ENCODE measurements at regions not wholly inside any gene's neighbourhood (a gene's known extent, or its start where the extent isn't known, plus 50 kb on each side); places are given as distances from the start of the nearest gene placed in this dataset.

DNA sequence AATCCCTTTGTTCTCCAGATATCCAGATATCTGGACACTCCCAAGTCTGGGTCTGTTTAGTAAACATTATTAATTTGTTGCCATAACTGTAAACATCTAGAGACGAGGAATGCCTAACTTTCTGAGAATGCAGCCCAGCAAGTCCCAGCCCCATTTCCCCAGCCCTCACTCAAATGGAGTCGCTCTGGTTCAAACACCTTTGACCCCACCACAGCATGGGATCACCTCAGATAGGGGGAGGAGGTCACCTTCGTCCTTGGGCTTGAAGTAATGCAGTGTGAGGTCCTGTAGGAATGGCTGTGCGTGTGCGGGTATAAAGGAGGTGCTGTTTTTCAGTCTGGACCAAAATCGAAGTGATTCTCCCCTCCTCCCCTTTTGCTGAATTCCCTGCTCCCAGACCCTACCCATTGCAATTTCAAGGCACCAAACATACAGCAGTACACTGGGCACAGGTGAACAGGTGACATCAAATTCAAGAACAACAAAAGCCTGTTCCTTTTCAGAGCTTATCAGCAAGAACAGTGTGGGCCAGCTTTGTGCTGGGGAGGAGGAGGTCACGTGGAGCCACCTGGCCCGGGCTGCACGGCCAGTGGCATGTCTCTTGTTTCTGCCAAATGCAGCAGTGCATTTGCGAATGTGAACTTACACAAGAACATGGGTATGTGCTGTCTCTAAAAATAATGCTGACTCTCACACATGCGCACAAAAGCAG lies 57.5 kb upstream of the TRPM1 start:
- Histone ChIP-seq H4K91ac (replicated peaks; ENCODE audit: insufficient read length, low read length) (peak overlapping the region; percentile 17), H4K20me1 (replicated peaks in 1 of 2; ENCODE audit: control insufficient read depth in 1 of 2, insufficient read depth in 2 of 2, low read length in 2 of 2) (no peaks in the 10 kb centered on the region)

More for the DNA sequence above, 57.5 kb upstream of the TRPM1 start:
- H3K9ac ChIP-seq (replicated peaks in 1 of 4; ENCODE audit: extremely low read depth in 1 of 4, low read depth in 3 of 4, low read length in 3 of 4): no peak overlapping the region
- peaks cover 0 to 14% (median 9%) of the 10 kb centered on the region in 4 experiments; a peak in 6 of 7 replicates for H3K4me1 ChIP-seq (replicated peaks in 1 of 4; ENCODE audit: control insufficient read depth in 3 of 4, insufficient read depth in 4 of 4, low read length in 3 of 4)
- H3K36me3 ChIP-seq (ENCODE audit: control insufficient read depth in 2 of 4, insufficient read depth in 4 of 4, low read length in 3 of 4): no peaks in the 10 kb centered on the region
- peak overlapping the region; percentile 30; the same call in 1 of the 2 replicates for H2BK5ac ChIP-seq (ENCODE audit: low read depth, low read length)
- ChIA-PET POLR2A (ENCODE audit: partially characterized antibody) (no interaction called here), CTCF (ENCODE audit: partially characterized antibody) (interaction anchor here (0.6 to 1.8 kb wide), 5 partner anchors 14 to 268 kb away, joined by 3 to 6 read pairs (median 3); no protein-coding TSS in a partner anchor)
- H3K4ac ChIP-seq (replicated peaks; ENCODE audit: insufficient read length, low read depth, low read length): peak overlapping the region; percentile 81
- peak overlapping the region; percentile 87; the same call in 1 of the 2 replicates for H2AFZ ChIP-seq (ENCODE audit: low read length)
- H4K8ac ChIP-seq (ENCODE audit: extremely low read depth, insufficient read depth, low read length): no peak overlapping the region
- no peak overlapping the region for H3K14ac ChIP-seq (ENCODE audit: insufficient read length)
- no peak overlapping the region for H3K23ac ChIP-seq (ENCODE audit: insufficient read length)
- H3K56ac ChIP-seq (replicated peaks; ENCODE audit: insufficient read length, low read depth, low read length): no peak overlapping the region
- no peaks in the 10 kb centered on the region for H3K27me3 ChIP-seq (replicated peaks in 1 of 4; ENCODE audit: control insufficient read depth in 3 of 4, extremely low read depth in 1 of 4, insufficient read depth in 3 of 4, low read length in 3 of 4)
- H3K18ac ChIP-seq (ENCODE audit: extremely low read depth, low read length): no peak overlapping the region
- H2AK5ac ChIP-seq (ENCODE audit: low read depth, low read length): no peak overlapping the region
- H3K4me2 ChIP-seq (ENCODE audit: insufficient read depth in 1 of 2, low read depth in 2 of 2, low read length in 2 of 2): peak overlapping the region in 1 of 2 experiments; percentile 24; a peak in 1 of 4 replicates
- H2BK12ac ChIP-seq (ENCODE audit: low read depth, low read length): peak overlapping the region; percentile 62; the same call in 1 of the 2 replicates
- H3K23me2 ChIP-seq (ENCODE audit: low read depth, low read length): no peaks in the 10 kb centered on the region
- H3K79me2 ChIP-seq (ENCODE audit: control insufficient read depth in 1 of 2, insufficient read depth in 2 of 2, low read length in 2 of 2): no peaks in the 10 kb centered on the region
- 75% methylated on average over 11 of the region's 11 CpGs; no CpG with 5 or more reads in 1 of the 2 experiments for WGBS, 2 experiments (ENCODE audit: extremely low coverage in 1 of 2, insufficient coverage in 1 of 2, insufficient read length in 1 of 2, insufficient replicate concordance in 2 of 2, low coverage in 1 of 2, low lambda C conversion rate in 2 of 2, missing lambda C conversion rate in 1 of 2)
- FAIRE-seq (no peak), DNase-seq (ENCODE audit: low read depth in 1 of 2, low spot score in 2 of 2) (no peak)
- no peak overlapping the region for H2BK20ac ChIP-seq (ENCODE audit: low read length)
- 0 out of 2 replicates have a peak overlapping the region, but pooled peaks have one; percentile 2 for H2BK15ac ChIP-seq (ENCODE audit: low read length)
- peak overlapping the region; percentile 43 for H2BK120ac ChIP-seq (replicated peaks; ENCODE audit: low read depth, low read length)
- H3K4me3 ChIP-seq (ENCODE audit: extremely low read depth in 1 of 4, insufficient read depth in 2 of 4, low read depth in 3 of 4, low read length in 4 of 4): no peak overlapping the region
- no peak overlapping the region for H4K5ac ChIP-seq (ENCODE audit: insufficient read length, low read depth, low read length)
- H3K9me3 ChIP-seq (ENCODE audit: insufficient read depth in 2 of 2, low read depth in 1 of 2, low read length in 1 of 2): no peaks in the 10 kb centered on the region
- H3K79me1 ChIP-seq (ENCODE audit: low read depth, low read length): no peaks in the 10 kb centered on the region
- TF ChIP-seq TAF1 (IDR thresholded peaks at IDR 0.05; ENCODE audit: low read depth, low read length): no peak
- no peak for TF ChIP-seq EZH2 (IDR thresholded peaks at IDR 0.05; ENCODE audit: low read depth, low read length, severe bottlenecking)
- TF ChIP-seq HDAC2 (IDR thresholded peaks at IDR 0.05; ENCODE audit: borderline replicate concordance in 1 of 2, low read depth in 2 of 2, low read length in 2 of 2): no peak
- no peak for TF ChIP-seq SUZ12 (IDR thresholded peaks at IDR 0.05; ENCODE audit: low read length)
- TF ChIP-seq, protein P1, sequence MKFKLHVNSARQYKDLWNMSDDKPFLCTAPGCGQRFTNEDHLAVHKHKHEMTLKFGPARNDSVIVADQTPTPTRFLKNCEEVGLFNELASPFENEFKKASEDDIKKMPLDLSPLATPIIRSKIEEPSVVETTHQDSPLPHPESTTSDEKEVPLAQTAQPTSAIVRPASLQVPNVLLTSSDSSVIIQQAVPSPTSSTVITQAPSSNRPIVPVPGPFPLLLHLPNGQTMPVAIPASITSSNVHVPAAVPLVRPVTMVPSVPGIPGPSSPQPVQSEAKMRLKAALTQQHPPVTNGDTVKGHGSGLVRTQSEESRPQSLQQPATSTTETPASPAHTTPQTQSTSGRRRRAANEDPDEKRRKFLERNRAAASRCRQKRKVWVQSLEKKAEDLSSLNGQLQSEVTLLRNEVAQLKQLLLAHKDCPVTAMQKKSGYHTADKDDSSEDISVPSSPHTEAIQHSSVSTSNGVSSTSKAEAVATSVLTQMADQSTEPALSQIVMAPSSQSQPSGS (IDR thresholded peaks at IDR 0.05; ENCODE audit: low read length): no peak
- no peak for TF ChIP-seq SIX5 (IDR thresholded peaks at IDR 0.05; ENCODE audit: low read depth, low read length)
- TF ChIP-seq RXRA (IDR thresholded peaks at IDR 0.05; ENCODE audit: insufficient read depth, low read depth, low read length): no peak
- TF ChIP-seq KDM1A (IDR thresholded peaks at IDR 0.05; ENCODE audit: borderline replicate concordance, low read length): no peak
- no peak for TF ChIP-seq ASH2L (IDR thresholded peaks at IDR 0.05; ENCODE audit: low read length)
- no peak for TF ChIP-seq EP300 (IDR thresholded peaks at IDR 0.05; ENCODE audit: borderline replicate concordance in 1 of 2, low read depth in 2 of 2, low read length in 2 of 2)
- no peak overlapping the region for H3K27ac ChIP-seq (ENCODE audit: low read depth, low read length)
